ENCODE measurements at regions not wholly inside any gene's neighbourhood (a gene's known extent, or its start where the extent isn't known, plus 50 kb on each side); places are given as distances from the start of the nearest gene placed in this dataset.

- Histone ChIP-seq H3K36me3 (no peaks in the 10 kb centered on the region), H3K4me1 (no peaks in the 10 kb centered on the region), H3K4me3 (no peak overlapping the region), H3K9me3 (peaks cover 0 to 7% of the 10 kb centered on the region in 2 donors), H3K27ac (no peak overlapping the region), H3K27me3 (peaks cover 0 to 28% of the 10 kb centered on the region in 2 donors)
- intact Hi-C loops (cut with DNase I; ENCODE audit: low total_unique reads) = no loop called here
- no peak for DNase-seq (ENCODE audit: low spot score in 2 of 2)
- TF ChIP-seq, protein P1, sequence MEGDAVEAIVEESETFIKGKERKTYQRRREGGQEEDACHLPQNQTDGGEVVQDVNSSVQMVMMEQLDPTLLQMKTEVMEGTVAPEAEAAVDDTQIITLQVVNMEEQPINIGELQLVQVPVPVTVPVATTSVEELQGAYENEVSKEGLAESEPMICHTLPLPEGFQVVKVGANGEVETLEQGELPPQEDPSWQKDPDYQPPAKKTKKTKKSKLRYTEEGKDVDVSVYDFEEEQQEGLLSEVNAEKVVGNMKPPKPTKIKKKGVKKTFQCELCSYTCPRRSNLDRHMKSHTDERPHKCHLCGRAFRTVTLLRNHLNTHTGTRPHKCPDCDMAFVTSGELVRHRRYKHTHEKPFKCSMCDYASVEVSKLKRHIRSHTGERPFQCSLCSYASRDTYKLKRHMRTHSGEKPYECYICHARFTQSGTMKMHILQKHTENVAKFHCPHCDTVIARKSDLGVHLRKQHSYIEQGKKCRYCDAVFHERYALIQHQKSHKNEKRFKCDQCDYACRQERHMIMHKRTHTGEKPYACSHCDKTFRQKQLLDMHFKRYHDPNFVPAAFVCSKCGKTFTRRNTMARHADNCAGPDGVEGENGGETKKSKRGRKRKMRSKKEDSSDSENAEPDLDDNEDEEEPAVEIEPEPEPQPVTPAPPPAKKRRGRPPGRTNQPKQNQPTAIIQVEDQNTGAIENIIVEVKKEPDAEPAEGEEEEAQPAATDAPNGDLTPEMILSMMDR (IDR thresholded peaks at IDR 0.05) = no peak
- TF ChIP-seq POLR2A (IDR thresholded peaks at IDR 0.05) = no peak
- TF ChIP-seq POLR2AphosphoS5 (IDR thresholded peaks at IDR 0.05) = no peak
These were observed 404.9 kb downstream of the GLRX3 start for GRCh38 chr10:130541090-130541489.

DNA sequence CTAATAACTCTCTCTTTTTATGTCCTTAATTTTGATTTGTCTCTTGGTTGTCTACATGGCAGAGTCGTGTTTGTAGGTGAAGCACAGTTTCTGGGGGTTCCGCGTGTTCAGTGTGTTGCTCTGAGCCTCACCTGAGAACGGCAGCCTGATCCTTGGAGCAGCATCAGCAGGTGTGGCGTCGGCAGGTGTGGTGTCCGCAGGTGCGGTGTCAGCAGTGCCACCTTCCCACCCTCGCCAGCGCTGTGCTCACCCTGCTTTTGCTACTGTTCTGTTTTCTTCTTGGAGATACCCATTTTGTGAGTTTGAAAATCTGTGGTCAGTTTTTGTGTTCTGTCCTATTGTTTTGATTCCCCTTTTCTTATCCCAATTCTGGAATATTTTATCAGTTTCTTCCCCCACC is 406.6 kb downstream of the GLRX3 start:
- Histone ChIP-seq H3K9me3 (no peaks in the 10 kb centered on the region), H3K4me3 (no peak overlapping the region), H3K27ac (no peak overlapping the region), H3K27me3 (peaks cover 0 to 44% of the 10 kb centered on the region in 2 donors), H3K4me1 (no peaks in the 10 kb centered on the region), H3K36me3 (no peaks in the 10 kb centered on the region)
- TF ChIP-seq, protein P1 (IDR thresholded peaks at IDR 0.05) = no peak
- no peak for TF ChIP-seq POLR2AphosphoS5 (IDR thresholded peaks at IDR 0.05)
- no peak for TF ChIP-seq POLR2A (IDR thresholded peaks at IDR 0.05)
- intact Hi-C loops (cut with DNase I; ENCODE audit: low total_unique reads) = no loop called here
- no peak for DNase-seq (ENCODE audit: low spot score in 2 of 2)

DNA sequence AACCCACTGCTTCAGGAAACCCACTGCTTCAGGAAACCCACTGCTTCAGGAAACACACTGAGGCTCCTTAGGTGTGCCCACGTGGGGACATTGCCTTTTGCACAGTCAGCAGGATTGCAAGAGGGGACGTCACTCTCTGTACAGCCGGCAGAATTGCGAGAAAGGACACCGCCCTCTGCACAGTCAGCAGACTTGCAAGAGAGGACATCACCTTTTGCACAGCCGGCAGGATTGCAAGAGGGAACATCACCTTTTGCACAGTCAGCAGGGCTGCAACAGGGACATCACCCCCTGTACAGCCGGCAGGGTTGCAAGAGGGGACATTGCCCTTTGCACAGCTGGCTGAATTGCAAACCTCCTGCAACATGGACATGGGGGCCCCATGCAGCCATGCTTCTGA is 407.6 kb downstream of the GLRX3 start:
- TF ChIP-seq POLR2A (IDR thresholded peaks at IDR 0.05) (no peak), POLR2AphosphoS5 (IDR thresholded peaks at IDR 0.05) (no peak)
- TF ChIP-seq, protein P1 (IDR thresholded peaks at IDR 0.05) = no peak
- intact Hi-C loops (cut with DNase I; ENCODE audit: low total_unique reads) = no loop called here
- H3K4me3 ChIP-seq = no peak overlapping the region
- DNase-seq (ENCODE audit: low spot score in 2 of 2) = no peak
- no peaks in the 10 kb centered on the region for H3K4me1 ChIP-seq
- H3K27me3 ChIP-seq = peaks cover 0 to 51% of the 10 kb centered on the region in 2 donors
- no peaks in the 10 kb centered on the region for H3K36me3 ChIP-seq
- no peak overlapping the region for H3K27ac ChIP-seq
- no peaks in the 10 kb centered on the region for H3K9me3 ChIP-seq

DNA sequence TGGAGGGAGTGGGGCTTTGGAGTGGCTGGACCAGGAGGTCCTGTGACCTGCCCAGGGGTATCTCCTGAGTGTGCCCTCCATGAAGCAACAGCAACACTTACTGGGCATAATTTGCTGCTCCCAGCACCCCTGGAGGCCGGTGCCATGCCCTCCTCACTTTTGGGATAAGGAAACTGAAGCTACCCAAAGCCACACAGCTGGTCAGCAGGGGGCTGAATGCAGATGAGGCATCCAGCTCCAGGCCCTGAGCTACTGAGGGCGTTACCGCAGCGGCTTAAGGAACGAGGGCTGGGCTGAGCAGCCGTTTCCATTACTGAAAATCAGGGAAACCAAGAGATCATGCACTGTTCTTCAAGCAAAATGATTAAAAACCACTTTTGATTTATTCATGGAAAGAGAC is 408.9 kb downstream of the GLRX3 start:
- no peaks in the 10 kb centered on the region for H3K4me1 ChIP-seq
- H3K4me3 ChIP-seq = no peak overlapping the region
- intact Hi-C loops (cut with DNase I; ENCODE audit: low total_unique reads) = no loop called here
- H3K27me3 ChIP-seq = peaks cover 0 to 61% of the 10 kb centered on the region in 2 donors
- TF ChIP-seq POLR2A (IDR thresholded peaks at IDR 0.05) (no peak), POLR2AphosphoS5 (IDR thresholded peaks at IDR 0.05) (no peak)
- TF ChIP-seq, protein P1 (IDR thresholded peaks at IDR 0.05) = no peak
- H3K36me3 ChIP-seq = no peaks in the 10 kb centered on the region
- DNase-seq (ENCODE audit: low spot score in 2 of 2) = no peak
- H3K27ac ChIP-seq = no peak overlapping the region
- no peaks in the 10 kb centered on the region for H3K9me3 ChIP-seq

- Histone ChIP-seq H3K27me3 (peaks cover 0 to 63% of the 10 kb centered on the region in 2 donors), H3K36me3 (no peaks in the 10 kb centered on the region), H3K9me3 (no peaks in the 10 kb centered on the region), H3K4me1 (no peaks in the 10 kb centered on the region), H3K4me3 (no peak overlapping the region), H3K27ac (no peak overlapping the region)
- intact Hi-C loops (cut with DNase I; ENCODE audit: low total_unique reads) = no loop called here
- TF ChIP-seq, protein P1 (IDR thresholded peaks at IDR 0.05) = no peak
- TF ChIP-seq POLR2A (IDR thresholded peaks at IDR 0.05) = no peak
- TF ChIP-seq POLR2AphosphoS5 (IDR thresholded peaks at IDR 0.05) = no peak
- DNase-seq (ENCODE audit: low spot score in 2 of 2) = no peak
These were observed 409.5 kb downstream of the GLRX3 start for GRCh38 chr10:130545697-130546096.
